ENCODE measurements at regions not wholly inside any gene's neighbourhood (a gene's known extent, or its start where the extent isn't known, plus 50 kb on each side); places are given as distances from the start of the nearest gene placed in this dataset.
A peak's percentile ranks its signal among the peaks of the same experiment; 100 is the strongest.

DNA sequence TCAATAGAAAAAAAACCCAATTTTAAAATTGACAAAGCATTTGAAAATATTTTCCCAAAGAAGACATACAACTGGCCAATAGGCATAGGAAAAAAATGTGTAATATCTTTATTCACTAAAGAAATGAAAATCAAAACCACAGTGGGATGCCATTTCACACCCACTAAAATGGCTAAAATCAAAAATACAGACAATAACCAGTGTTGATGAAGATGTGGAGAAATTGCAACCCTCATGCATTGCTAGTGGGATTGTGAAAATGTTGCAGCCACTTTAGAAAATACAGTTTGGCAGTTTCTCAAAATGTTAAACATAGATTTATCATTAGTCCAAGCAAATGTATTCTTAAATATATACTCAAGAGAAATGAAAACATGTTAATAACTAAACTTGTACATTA lies 315.1 kb upstream of the GPR149 start:
- peaks cover 0 to 24% (median 6%) of the 10 kb centered on the region in 12 donors for H3K9me3 ChIP-seq
- H3K4me3 ChIP-seq, result no peak overlapping the region
- DNase-seq (no peak), ATAC-seq (no peak)
- no peaks in the 10 kb centered on the region for H3K36me3 ChIP-seq
- H3K27ac ChIP-seq, result no peak overlapping the region
- H3K27me3 ChIP-seq, result no peaks in the 10 kb centered on the region
- intact Hi-C loops (cut with DNase I), result no loop called here
- no peaks in the 10 kb centered on the region for H3K4me1 ChIP-seq
- TF ChIP-seq CTCF (IDR thresholded peaks at IDR 0.05), result no peak
- no peak for TF ChIP-seq POLR2A (IDR thresholded peaks at IDR 0.05)

- H3K4me3 ChIP-seq, result no peak overlapping the region
- no peaks in the 10 kb centered on the region for H3K36me3 ChIP-seq
- ATAC-seq (no peak), DNase-seq (no peak)
- intact Hi-C loops (cut with DNase I), result no loop called here
- peaks cover 0 to 24% (median 6%) of the 10 kb centered on the region in 12 donors for H3K9me3 ChIP-seq
- no peak overlapping the region for H3K27ac ChIP-seq
- H3K4me1 ChIP-seq, result no peaks in the 10 kb centered on the region
- TF ChIP-seq POLR2A (IDR thresholded peaks at IDR 0.05), result no peak
- TF ChIP-seq CTCF (IDR thresholded peaks at IDR 0.05), result no peak
- no peaks in the 10 kb centered on the region for H3K27me3 ChIP-seq
These were observed 313.4 kb upstream of the GPR149 start for GRCh38 chr3:154743418-154743817.

GRCh38 chr3:154734468-154734867 lies 304.5 kb upstream of the GPR149 start:
- peaks cover 0 to 2% (median 0%) of the 10 kb centered on the region in 12 donors for H3K9me3 ChIP-seq
- 81 to 95% (median 90%) methylated on average over 1 of the region's 1 CpG for WGBS, 4 donors
- no peak overlapping the region for H3K27ac ChIP-seq
- ATAC-seq (no peak), DNase-seq (no peak)
- intact Hi-C loops (cut with DNase I), result no loop called here
- H3K36me3 ChIP-seq, result no peaks in the 10 kb centered on the region
- TF ChIP-seq POLR2A (IDR thresholded peaks at IDR 0.05), result no peak
- TF ChIP-seq CTCF (IDR thresholded peaks at IDR 0.05), result no peak
- H3K27me3 ChIP-seq, result no peaks in the 10 kb centered on the region
- no peak overlapping the region for H3K4me3 ChIP-seq
- H3K4me1 ChIP-seq, result no peaks in the 10 kb centered on the region

DNA sequence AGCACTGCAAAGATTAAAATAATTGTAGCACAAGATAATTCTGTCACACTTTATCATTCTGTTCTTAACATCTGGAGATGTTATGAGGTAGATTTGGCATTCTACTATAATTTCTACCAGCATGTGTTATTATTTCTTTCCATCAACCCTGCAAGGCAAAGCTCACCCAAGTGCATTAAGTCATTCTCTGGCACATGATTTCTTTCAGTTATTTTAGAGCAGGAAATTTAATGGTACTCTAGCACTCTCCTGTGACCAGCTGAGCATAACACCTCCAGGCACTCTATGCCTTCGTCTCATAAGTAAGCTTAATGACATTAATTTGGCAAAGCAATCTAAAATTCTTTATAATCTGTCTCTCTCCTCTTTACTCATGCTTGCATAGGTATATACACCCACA lies 300.2 kb upstream of the GPR149 start:
- H3K36me3 ChIP-seq, result no peaks in the 10 kb centered on the region
- DNase-seq, result no peak
- TF ChIP-seq POLR2A (IDR thresholded peaks at IDR 0.05), result no peak
- peak in 1 of 12 donors; percentile 11 for TF ChIP-seq CTCF (IDR thresholded peaks at IDR 0.05)

More for the DNA sequence above, 300.2 kb upstream of the GPR149 start:
- H3K4me3 ChIP-seq, result no peak overlapping the region
- H3K4me1 ChIP-seq, result no peaks in the 10 kb centered on the region
- intact Hi-C loops (cut with DNase I), result no loop called here
- no peaks in the 10 kb centered on the region for H3K9me3 ChIP-seq
- 47 to 67% (median 55%) methylated on average over 1 of the region's 1 CpG for WGBS, 4 donors
- no peak overlapping the region for H3K27ac ChIP-seq
- no peaks in the 10 kb centered on the region for H3K27me3 ChIP-seq
- no peak for ATAC-seq
